Right lobe of liver (tissue), 6 donors: ENCODE measurements at regions not wholly inside any gene's neighbourhood (a gene's known extent, or its start where the extent isn't known, plus 50 kb on each side); places are given as distances from the start of the nearest gene placed in this dataset.
A peak's percentile ranks its signal among the peaks of the same experiment; 100 is the strongest.

Experiments used
- ATAC-seq, 4 donors: fragments of 200-7000 bp; cut with Tn5 transposase; one replicate each; pipeline ENCODE4 v1.9.1; 2020; ENCODE audit warnings: mild to moderate bottlenecking in 4 of 4, moderate library complexity in 4 of 4
- DNase-seq, 3 donors: peaks; one replicate each; pipeline ENCODE4 v3.0.0-alpha.2; 2020
- H3K27ac ChIP-seq, 3 donors: fragments of 200-600 bp; one replicate each; pipeline ENCODE4 v1.8.0; 2022
- H3K27me3 ChIP-seq, 2 donors: fragments of 200-600 bp; one replicate each; pipeline ENCODE4 v1.8.0; 2022
- H3K36me3 ChIP-seq, 4 donors: fragments of 200-600 bp; sonication (generic) in 1 of 4; one replicate each; pipeline versions ENCODE4 v1.5.1 to v1.8.0; 2017 to 2022; ENCODE audit warnings: control low read depth in 1 of 4
- H3K4me1 ChIP-seq, 4 donors: fragments of 200-600 bp; sonication (generic) in 1 of 4; one replicate each; pipeline versions ENCODE4 v1.5.1 to v1.8.0; 2017 to 2022; ENCODE audit warnings: control low read depth in 1 of 4
- H3K4me3 ChIP-seq, 3 donors: fragments of 200-600 bp; one replicate each; pipeline ENCODE4 v1.8.0; 2022
- H3K9me3 ChIP-seq, 4 donors: fragments of 200-600 bp; sonication (generic) in 1 of 4; one replicate each; pipeline versions ENCODE4 v1.5.1 to v1.8.0; 2017 to 2022; ENCODE audit warnings: control low read depth in 1 of 4
- CTCF ChIP-seq, 4 donors: fragments of 200-600 bp in 3 of 4; fragments of 450-650 bp in 1 of 4; IDR thresholded peaks; one replicate each; pipeline versions ENCODE4 v1.5.1 to v1.8.0; 2016 to 2022; ENCODE audit warnings: antibody characterized with exemption in 4 of 4, mild to moderate bottlenecking in 2 of 4
- POLR2A ChIP-seq: fragments of 450-650 bp; IDR thresholded peaks from one replicate; pipeline ENCODE4 v1.6.1; 2017; ENCODE audit warnings: antibody characterized with exemption, mild to moderate bottlenecking
- WGBS: methylation state at CpG from one replicate; pipeline ENCODE4 v1.1.6; 2018; ENCODE audit warnings: low coverage, low lambda C conversion rate; ENCODE audit not compliant: insufficient coverage; ENCODE audit errors: missing lambda C conversion rate; 5-methylcytosine and 5-hydroxymethylcytosine counted together
- intact Hi-C, 2 donors: fragments of 100-400 bp; cut with DNase I; formaldehyde crosslinking; loops; one replicate each; pipeline versions ENCODE4 v1.11.2 to v1.14.1; 2022
- donor health status: DM: no; HTN: yes; CAD: no.
- donor health status: DM: no; HTN: no; CAD: no.
- donor health status: DM: no; HTN: no; CAD: no.
- donor health status: DM: no; HTN: yes; CAD: no.
- donor health status: DM: no; HTN: yes; CAD: no.

- Histone ChIP-seq H3K27me3 (no peaks in the 10 kb centered on the region), H3K4me3 (no peak overlapping the region), H3K36me3 (no peaks in the 10 kb centered on the region), H3K4me1 (no peaks in the 10 kb centered on the region), H3K9me3 (no peaks in the 10 kb centered on the region), H3K27ac (no peak overlapping the region)
- ATAC-seq, result no peak
- TF ChIP-seq POLR2A (no peak), CTCF (IDR thresholded peaks at IDR 0.05) (no peak)
- 81% methylated on average over 8 of the region's 8 CpGs for WGBS
- DNase-seq, result no peak
- intact Hi-C loops, result no loop called here
Observed at GRCh38 chr3:5276934-5277333, 89.4 kb downstream of the EDEM1 start.

- no peak overlapping the region for H3K4me3 ChIP-seq
- no peaks in the 10 kb centered on the region for H3K36me3 ChIP-seq
- no peaks in the 10 kb centered on the region for H3K9me3 ChIP-seq
- no peak overlapping the region for H3K27ac ChIP-seq
- TF ChIP-seq CTCF (IDR thresholded peaks at IDR 0.05) (no peak), POLR2A (no peak)
- WGBS, result 63% methylated on average over 3 of the region's 3 CpGs
- H3K4me1 ChIP-seq, result no peaks in the 10 kb centered on the region
- DNase-seq (no peak), ATAC-seq (no peak)
- intact Hi-C loops, result no loop called here
- H3K27me3 ChIP-seq, result no peaks in the 10 kb centered on the region
Observed at GRCh38 chr3:5277612-5278236, 90.2 kb downstream of the EDEM1 start.

DNA sequence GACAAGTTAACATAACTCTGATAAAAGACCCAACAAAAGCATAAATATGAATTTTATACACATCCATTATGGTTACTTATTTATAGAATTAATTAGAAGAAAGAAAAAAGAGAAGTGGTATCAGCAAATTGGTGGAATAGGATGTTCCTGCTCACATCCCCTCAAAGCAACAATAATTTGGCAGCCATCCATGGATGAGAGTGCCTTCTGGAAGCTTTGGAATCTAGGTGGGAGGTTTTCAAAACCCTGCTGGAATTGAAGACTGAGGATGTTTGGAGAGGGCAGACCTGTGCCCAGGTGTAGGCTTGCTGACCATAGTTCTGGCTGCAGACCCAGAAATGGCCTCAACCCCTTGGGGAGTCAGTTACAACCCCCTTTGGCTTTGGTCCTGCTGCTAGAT lies 91.2 kb downstream of the EDEM1 start:
- DNase-seq, result no peak
- no peak for TF ChIP-seq CTCF (IDR thresholded peaks at IDR 0.05)
- no peak for TF ChIP-seq POLR2A
- no peaks in the 10 kb centered on the region for H3K4me1 ChIP-seq
- intact Hi-C loops, result no loop called here
- no peaks in the 10 kb centered on the region for H3K36me3 ChIP-seq
- H3K27ac ChIP-seq, result no peak overlapping the region
- no peaks in the 10 kb centered on the region for H3K9me3 ChIP-seq
- no peaks in the 10 kb centered on the region for H3K27me3 ChIP-seq
- no peak overlapping the region for H3K4me3 ChIP-seq
- no peak for ATAC-seq

- Histone ChIP-seq H3K9me3 (no peaks in the 10 kb centered on the region), H3K27ac (no peak overlapping the region), H3K4me3 (no peak overlapping the region), H3K36me3 (no peaks in the 10 kb centered on the region), H3K27me3 (no peaks in the 10 kb centered on the region), H3K4me1 (no peaks in the 10 kb centered on the region)
- intact Hi-C loops, result no loop called here
- DNase-seq (no peak), ATAC-seq (no peak)
- 69% methylated on average over 1 of the region's 1 CpG for WGBS
- TF ChIP-seq CTCF (IDR thresholded peaks at IDR 0.05) (no peak), POLR2A (no peak)
Observed at GRCh38 chr3:5282703-5283102, 95.2 kb downstream of the EDEM1 start.

- DNase-seq, result no peak
- Histone ChIP-seq H3K27me3 (no peaks in the 10 kb centered on the region), H3K4me1 (no peaks in the 10 kb centered on the region), H3K9me3 (no peaks in the 10 kb centered on the region), H3K4me3 (no peak overlapping the region), H3K27ac (no peak overlapping the region), H3K36me3 (no peaks in the 10 kb centered on the region)
- TF ChIP-seq POLR2A, result no peak
- no peak for TF ChIP-seq CTCF (IDR thresholded peaks at IDR 0.05)
- intact Hi-C loops, result no loop called here
- ATAC-seq, result peak in 1 of 4 donors; percentile 13
Observed at GRCh38 chr3:5285439-5285838, 97.9 kb downstream of the EDEM1 start.
